Panc1 (cell line): ENCODE measurements at regions not wholly inside any gene's neighbourhood (a gene's known extent, or its start where the extent isn't known, plus 50 kb on each side); places are given as distances from the start of the nearest gene placed in this dataset.

Experiments
- CTCF ChIP-seq: fragments of 450-650 bp; IDR thresholded peaks from 2 replicates; pipeline ENCODE4 v1.5.1; 2017; ENCODE audit warnings: mild to moderate bottlenecking
- POLR2AphosphoS5 ChIP-seq: IDR thresholded peaks from 2 replicates; pipeline ENCODE4 v1.6.1; 2012; ENCODE audit warnings: mild to moderate bottlenecking, low read depth, low read length, moderate library complexity
- REST ChIP-seq, 2 experiments: IDR thresholded peaks; 2 replicates each; pipeline ENCODE4 v1.6.1; 2011 to 2012; ENCODE audit warnings: low read depth in 2 of 2, control low read depth in 1 of 2, low read length in 1 of 2, mild to moderate bottlenecking in 1 of 2, moderate library complexity in 1 of 2; ENCODE audit not compliant: insufficient read depth in 1 of 2
- TCF7L2 ChIP-seq: IDR thresholded peaks from 2 replicates; pipeline ENCODE4 v1.6.1; 2011; ENCODE audit warnings: mild to moderate bottlenecking, low read depth, low read length, inconsistent platforms

- TF ChIP-seq CTCF (no peak), REST (IDR thresholded peaks at IDR 0.05; ENCODE audit: insufficient read depth in 1 of 2, low read depth in 2 of 2, low read length in 1 of 2) (no peak), POLR2AphosphoS5 (no peak), TCF7L2 (no peak)
Observed at GRCh38 chr4:177079327-177079726, 230.3 kb upstream of the NEIL3 start.
